H9 (cell line): ENCODE measurements at regions not wholly inside any gene's neighbourhood (a gene's known extent, or its start where the extent isn't known, plus 50 kb on each side); places are given as distances from the start of the nearest gene placed in this dataset.

Experiments
- DNase-seq: peaks from one replicate; pipeline ENCODE4 v3.0.0-alpha.2; 2017
- H2AFZ ChIP-seq: one replicate; pipeline ENCODE4 v1.6.1; 2013; ENCODE audit warnings: mild to moderate bottlenecking, low read length, control low read depth, moderate library complexity
- H2AK5ac ChIP-seq: 2 replicates; pipeline ENCODE4 v1.6.1; 2013; ENCODE audit warnings: low read length, control low read depth, mixed read lengths; ENCODE audit not compliant: insufficient read length
- H2BK120ac ChIP-seq: one replicate; pipeline ENCODE4 v1.6.1; 2013; ENCODE audit warnings: low read depth, mild to moderate bottlenecking, low read length, control low read depth, inconsistent platforms; ENCODE audit not compliant: poor library complexity, severe bottlenecking
- H2BK12ac ChIP-seq: 2 replicates; pipeline ENCODE4 v1.6.1; 2013; ENCODE audit warnings: low read length, control low read depth, mixed read lengths, low read depth; ENCODE audit not compliant: insufficient read length
- H2BK15ac ChIP-seq: 2 replicates; pipeline ENCODE4 v1.6.1; 2013; ENCODE audit warnings: low read depth, low read length, control low read depth
- H2BK20ac ChIP-seq: one replicate; pipeline ENCODE4 v1.6.1; 2013; ENCODE audit warnings: low read depth, mild to moderate bottlenecking, low read length, control low read depth, inconsistent platforms; ENCODE audit not compliant: poor library complexity, severe bottlenecking
- H2BK5ac ChIP-seq: 2 replicates; pipeline ENCODE4 v1.6.1; 2013; ENCODE audit warnings: low read length, control low read depth, mixed read lengths; ENCODE audit not compliant: insufficient read length
- H3K14ac ChIP-seq: 2 replicates; pipeline ENCODE4 v1.6.1; 2013; ENCODE audit warnings: low read length, control low read depth; ENCODE audit not compliant: insufficient read depth
- H3K18ac ChIP-seq: 2 replicates; pipeline ENCODE4 v1.6.1; 2013; ENCODE audit warnings: low read depth, mild to moderate bottlenecking, mixed read lengths, low read length, control low read depth; ENCODE audit not compliant: insufficient read length
- H3K23ac ChIP-seq: 2 replicates; pipeline ENCODE4 v1.6.1; 2013; ENCODE audit warnings: low read length, control low read depth, mixed read lengths, low read depth; ENCODE audit not compliant: insufficient read length
- H3K23me2 ChIP-seq: 2 replicates; pipeline ENCODE4 v1.6.1; 2013; ENCODE audit warnings: low read depth, mild to moderate bottlenecking, mixed read lengths, low read length, control low read depth; ENCODE audit not compliant: insufficient read length, poor library complexity, severe bottlenecking
- H3K27ac ChIP-seq: 2 replicates; pipeline ENCODE4 v1.5.1; 2013; ENCODE audit warnings: low read length, control low read depth, mixed read lengths, low read depth; ENCODE audit not compliant: insufficient read length
- H3K27me3 ChIP-seq: 2 replicates; pipeline ENCODE4 v1.6.1; 2013; ENCODE audit warnings: low read length, control low read depth, inconsistent platforms; ENCODE audit not compliant: insufficient read depth
- H3K4ac ChIP-seq: 2 replicates; pipeline ENCODE4 v1.6.1; 2013; ENCODE audit warnings: low read depth, mild to moderate bottlenecking, control low read depth, inconsistent platforms, low read length, moderate library complexity
- H3K4me1 ChIP-seq: 2 replicates; pipeline ENCODE4 v1.6.1; 2013; ENCODE audit warnings: low read length, control low read depth, inconsistent platforms; ENCODE audit not compliant: insufficient read depth
- H3K4me2 ChIP-seq: 2 replicates; pipeline ENCODE4 v1.6.1; 2013; ENCODE audit warnings: low read length, control low read depth, mixed read lengths; ENCODE audit not compliant: insufficient read length, insufficient read depth
- H3K56ac ChIP-seq: 2 replicates; pipeline ENCODE4 v1.6.1; 2013; ENCODE audit warnings: low read depth, mild to moderate bottlenecking, mixed read lengths, low read length, control low read depth; ENCODE audit not compliant: insufficient read length
- H3K79me1 ChIP-seq: 2 replicates; pipeline ENCODE4 v1.6.1; 2013; ENCODE audit warnings: low read depth, mild to moderate bottlenecking, moderate library complexity, low read length, control low read depth, inconsistent platforms; ENCODE audit not compliant: insufficient read depth, poor library complexity, severe bottlenecking
- H3K79me2 ChIP-seq: 2 replicates; pipeline ENCODE4 v1.6.1; 2013; ENCODE audit warnings: low read length, control low read depth, inconsistent platforms; ENCODE audit not compliant: insufficient read depth
- H3K9ac ChIP-seq: 2 replicates; pipeline ENCODE4 v1.6.1; 2013; ENCODE audit warnings: low read length, control low read depth, mixed read lengths; ENCODE audit not compliant: insufficient read length; ENCODE audit errors: extremely low read depth
- H3K9me3 ChIP-seq: one replicate; pipeline ENCODE4 v1.6.1; 2013; ENCODE audit warnings: low read depth, low read length, inconsistent platforms; ENCODE audit not compliant: control insufficient read depth
- H3T11ph ChIP-seq: one replicate; pipeline ENCODE4 v1.6.1; 2013; ENCODE audit warnings: mild to moderate bottlenecking, low read length, control low read depth, inconsistent platforms
- H4K20me1 ChIP-seq: one replicate; pipeline ENCODE4 v1.6.1; 2013; ENCODE audit not compliant: control insufficient read depth, insufficient read length, insufficient read depth
- H4K5ac ChIP-seq: 2 replicates; pipeline ENCODE4 v1.6.1; 2013; ENCODE audit warnings: low read depth, mild to moderate bottlenecking, mixed read lengths, low read length, control low read depth; ENCODE audit not compliant: insufficient read length
- H4K8ac ChIP-seq: replicated peaks from 2 replicates; pipeline ENCODE4 v1.6.1; 2013; ENCODE audit warnings: low read length, control low read depth, mixed read lengths, low read depth; ENCODE audit not compliant: insufficient read length
- H4K91ac ChIP-seq: 2 replicates; pipeline ENCODE4 v1.6.1; 2013; ENCODE audit warnings: low read depth, mild to moderate bottlenecking, moderate library complexity, mixed read lengths, low read length, control low read depth; ENCODE audit not compliant: insufficient read length
- H3K27ac Mint-ChIP-seq, 3 experiments: 2 replicates in 2 of 3; 3 replicates in 1 of 3; pipeline ENCODE4 v1.8.0; 2020 to 2021; ENCODE audit warnings: mixed read lengths in 3 of 3, mild to moderate bottlenecking in 1 of 3, moderate library complexity in 1 of 3
- H3K27me3 Mint-ChIP-seq: 2 replicates; pipeline ENCODE4 v1.8.0; 2021; ENCODE audit warnings: low read depth, mild to moderate bottlenecking, moderate library complexity, mixed read lengths
- H3K36me3 Mint-ChIP-seq, 3 experiments: 2 replicates in 2 of 3; 3 replicates in 1 of 3; pipeline ENCODE4 v1.8.0; 2020 to 2021; ENCODE audit warnings: low read depth in 3 of 3, mixed read lengths in 3 of 3; ENCODE audit not compliant: insufficient read depth in 1 of 3
- H3K4me1 Mint-ChIP-seq, 2 experiments: 2 replicates each; pipeline ENCODE4 v1.8.0; 2020; ENCODE audit warnings: mixed read lengths in 2 of 2
- H3K4me3 Mint-ChIP-seq, 2 experiments: 2 replicates in 1 of 2; 3 replicates in 1 of 2; pipeline ENCODE4 v1.8.0; 2020 to 2021; ENCODE audit warnings: mild to moderate bottlenecking in 2 of 2, mixed read lengths in 2 of 2, moderate library complexity in 1 of 2
- H3K9me3 Mint-ChIP-seq, 2 experiments: 2 replicates in 1 of 2; 3 replicates in 1 of 2; pipeline ENCODE4 v1.8.0; 2020; ENCODE audit warnings: mild to moderate bottlenecking in 2 of 2, mixed read lengths in 2 of 2, moderate library complexity in 1 of 2
- WGBS: extraction: QIAGEN DNeasy Blood & Tissue Kit; methylation state at CpG from one replicate; pipeline ENCODE4 v1.1.7; 2013; ENCODE audit warnings: missing lambda C conversion rate, low lambda C conversion rate, mixed read lengths; ENCODE audit not compliant: insufficient read length; ENCODE audit errors: extremely low coverage; 5-methylcytosine and 5-hydroxymethylcytosine counted together
- TF ChIP-seq, protein P1 (sequence below): fragments of 200-600 bp; sonication (generic); conservative IDR thresholded peaks from 3 replicates; pipeline ENCODE4 v1.8.0; 2021; ENCODE audit warnings: antibody characterized with exemption, mild to moderate bottlenecking

GRCh38 chr2:236793023-236794011 lies 223.7 kb downstream of the ACKR3 start:
- Histone ChIP-seq H3K4me1 (no peaks in the 10 kb centered on the region), H2BK20ac (no peak overlapping the region), H3K79me2 (no peaks in the 10 kb centered on the region), H2AK5ac (no peak overlapping the region), H4K5ac (no peak overlapping the region), H3K27me3 (no peaks in the 10 kb centered on the region), H3K79me1 (no peaks in the 10 kb centered on the region), H3K14ac (0 out of 2 replicates have a peak overlapping the region, but pooled peaks have one; percentile 31), H3K9me3 (no peaks in the 10 kb centered on the region), H4K20me1 (no peaks in the 10 kb centered on the region), H3K9ac (no peak overlapping the region), H4K91ac (no peak overlapping the region), H3K4me2 (no peak overlapping the region), H3K56ac (no peak overlapping the region), H2BK12ac (no peak overlapping the region), H3K23ac (no peak overlapping the region), H3T11ph (no peak overlapping the region), H2AFZ (no peak overlapping the region), H3K23me2 (no peaks in the 10 kb centered on the region), H3K4ac (no peak overlapping the region), H3K27ac (no peak overlapping the region), H2BK15ac (no peak overlapping the region; the same call in 1 of the 2 replicates), H3K18ac (no peak overlapping the region), H4K8ac (no peak overlapping the region), H2BK120ac (no peak overlapping the region), H2BK5ac (no peak overlapping the region)
- Mint-ChIP-seq H3K27me3 (peaks cover 12% of the 10 kb centered on the region), H3K4me1 (peaks cover 8 to 12% of the 10 kb centered on the region in 2 experiments; a peak in 3 of 4 replicates), H3K4me3 (no peak overlapping the region), H3K36me3 (peaks cover 0 to 4% (median 0%) of the 10 kb centered on the region in 3 experiments; a peak in 1 of 7 replicates), H3K27ac (no peak overlapping the region), H3K9me3 (peaks cover 2 to 3% of the 10 kb centered on the region in 2 experiments; a peak in 4 of 5 replicates)
- DNase-seq: peak; percentile 42
- no CpG with 5 or more reads among the region's 37 CpGs for WGBS
- TF ChIP-seq, protein P1, sequence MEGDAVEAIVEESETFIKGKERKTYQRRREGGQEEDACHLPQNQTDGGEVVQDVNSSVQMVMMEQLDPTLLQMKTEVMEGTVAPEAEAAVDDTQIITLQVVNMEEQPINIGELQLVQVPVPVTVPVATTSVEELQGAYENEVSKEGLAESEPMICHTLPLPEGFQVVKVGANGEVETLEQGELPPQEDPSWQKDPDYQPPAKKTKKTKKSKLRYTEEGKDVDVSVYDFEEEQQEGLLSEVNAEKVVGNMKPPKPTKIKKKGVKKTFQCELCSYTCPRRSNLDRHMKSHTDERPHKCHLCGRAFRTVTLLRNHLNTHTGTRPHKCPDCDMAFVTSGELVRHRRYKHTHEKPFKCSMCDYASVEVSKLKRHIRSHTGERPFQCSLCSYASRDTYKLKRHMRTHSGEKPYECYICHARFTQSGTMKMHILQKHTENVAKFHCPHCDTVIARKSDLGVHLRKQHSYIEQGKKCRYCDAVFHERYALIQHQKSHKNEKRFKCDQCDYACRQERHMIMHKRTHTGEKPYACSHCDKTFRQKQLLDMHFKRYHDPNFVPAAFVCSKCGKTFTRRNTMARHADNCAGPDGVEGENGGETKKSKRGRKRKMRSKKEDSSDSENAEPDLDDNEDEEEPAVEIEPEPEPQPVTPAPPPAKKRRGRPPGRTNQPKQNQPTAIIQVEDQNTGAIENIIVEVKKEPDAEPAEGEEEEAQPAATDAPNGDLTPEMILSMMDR: no peak
